H1 (cell line): ENCODE measurements at regions not wholly inside any gene's neighbourhood (a gene's known extent, or its start where the extent isn't known, plus 50 kb on each side); places are given as distances from the start of the nearest gene placed in this dataset.

Experiments
- CBX5 ChIP-seq: fragments of 300-800, 300-1000 bp; sonication (generic); IDR thresholded peaks from 2 replicates; pipeline ENCODE4 v1.7.1; 2016; ENCODE audit warnings: antibody characterized with exemption, low read length, low read depth
- CHD1 ChIP-seq: IDR thresholded peaks from 2 replicates; pipeline ENCODE4 v1.6.1; 2012; ENCODE audit warnings: low read depth, low read length, improper control_type of control experiment
- CTCF ChIP-seq, 3 experiments: IDR thresholded peaks; 1 replicate in 2 of 3; 2 replicates in 1 of 3; pipeline versions ENCODE4 v1.5.1 to v1.6.1; 2011; ENCODE audit warnings: low read length in 3 of 3, mild to moderate bottlenecking in 3 of 3, inconsistent platforms in 2 of 3, low read depth in 1 of 3, moderate library complexity in 1 of 3; ENCODE audit not compliant: insufficient read depth in 1 of 3; ENCODE audit errors: control extremely low read depth in 1 of 3
- EP300 ChIP-seq, 2 experiments: IDR thresholded peaks; 1 replicate in 1 of 2; 2 replicates in 1 of 2; pipeline ENCODE4 v1.6.1; 2011 to 2012; ENCODE audit warnings: low read depth in 2 of 2, low read length in 2 of 2, mild to moderate bottlenecking in 2 of 2, borderline replicate concordance in 1 of 2, inconsistent platforms in 1 of 2, moderate library complexity in 1 of 2
- EZH2 ChIP-seq: fragments of 200-600 bp; sonication (generic); IDR thresholded peaks from 2 replicates; pipeline ENCODE4 v1.7.1; 2012; ENCODE audit warnings: low read depth, mild to moderate bottlenecking, moderate library complexity, low read length, inconsistent platforms; ENCODE audit not compliant: severe bottlenecking
- GABPA ChIP-seq: IDR thresholded peaks from 2 replicates; pipeline ENCODE4 v1.6.1; 2011; ENCODE audit warnings: mild to moderate bottlenecking, low read length, moderate library complexity, borderline replicate concordance; ENCODE audit not compliant: insufficient read depth
- JUND ChIP-seq: IDR thresholded peaks from 2 replicates; pipeline ENCODE4 v1.6.1; 2011; ENCODE audit warnings: mild to moderate bottlenecking, improper control_type of control experiment, low read length
- KDM1A ChIP-seq: fragments of 200-600, 300-600 bp; sonication (generic); IDR thresholded peaks from 2 replicates; pipeline ENCODE4 v1.7.1; 2016; ENCODE audit warnings: mild to moderate bottlenecking, low read length, borderline replicate concordance
- NANOG ChIP-seq: IDR thresholded peaks from 2 replicates; pipeline ENCODE4 v1.6.1; 2011; ENCODE audit warnings: low read length, low read depth, mild to moderate bottlenecking, inconsistent platforms; ENCODE audit not compliant: insufficient read depth, poor library complexity, severe bottlenecking
- POLR2A ChIP-seq, 2 experiments: IDR thresholded peaks; 1 replicate in 1 of 2; 2 replicates in 1 of 2; pipeline ENCODE4 v1.6.1; 2011; ENCODE audit warnings: low read depth in 2 of 2, low read length in 2 of 2, mild to moderate bottlenecking in 2 of 2; ENCODE audit errors: control extremely low read depth in 1 of 2
- POLR2AphosphoS5 ChIP-seq: IDR thresholded peaks from 2 replicates; pipeline ENCODE4 v1.6.1; 2011; ENCODE audit warnings: low read depth, low read length
- RFX5 ChIP-seq: IDR thresholded peaks from 2 replicates; pipeline ENCODE4 v1.6.1; 2011; ENCODE audit warnings: low read depth, low read length, improper control_type of control experiment, borderline replicate concordance
- SRF ChIP-seq: IDR thresholded peaks from 2 replicates; pipeline ENCODE4 v1.6.1; 2011; ENCODE audit warnings: mild to moderate bottlenecking, low read depth, low read length, moderate library complexity
- YY1 ChIP-seq: IDR thresholded peaks from 2 replicates; pipeline ENCODE4 v1.6.1; 2011; ENCODE audit warnings: low read depth, mild to moderate bottlenecking, low read length

DNA sequence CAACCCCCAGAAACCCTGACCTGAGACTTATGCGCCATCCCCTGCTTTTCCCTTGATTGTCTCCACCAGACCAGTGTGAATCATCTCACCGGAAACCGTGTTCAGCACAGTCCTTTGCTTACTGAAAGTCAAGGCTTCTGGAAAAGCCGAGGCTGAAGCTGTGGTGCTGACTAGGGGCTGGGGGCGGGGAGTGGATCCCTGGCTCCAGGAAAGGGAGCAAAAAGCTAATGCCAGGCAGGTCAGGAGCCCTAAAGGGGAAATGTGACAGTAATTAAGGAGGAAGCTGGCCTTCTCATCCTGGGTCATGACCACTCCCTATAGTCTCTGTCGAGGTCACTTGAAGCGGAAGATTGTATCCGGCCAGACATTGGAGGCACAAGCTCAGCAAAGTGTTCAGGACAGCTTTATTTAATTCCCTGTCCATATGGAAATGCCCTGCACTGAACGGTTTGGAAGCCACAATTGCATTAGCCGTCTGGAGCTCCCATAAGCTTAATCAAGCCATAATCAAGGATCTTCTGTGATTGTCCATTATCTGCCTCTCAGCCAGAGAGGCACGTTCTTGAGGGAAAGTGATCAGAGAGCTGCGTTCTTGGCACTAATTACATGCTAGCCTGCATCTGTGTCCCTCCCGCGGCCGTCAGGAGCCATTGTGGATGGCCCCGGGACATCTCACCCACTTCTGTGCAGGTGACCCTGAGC, 403.6 kb downstream of the RRAGC start:
- TF ChIP-seq NANOG (no peak), POLR2A (IDR thresholded peaks at IDR 0.05; ENCODE audit: control extremely low read depth in 1 of 2, low read depth in 2 of 2, low read length in 2 of 2) (no peak), GABPA (no peak), POLR2AphosphoS5 (no peak), CBX5 (no peak), CTCF (IDR thresholded peaks at IDR 0.05; ENCODE audit: control extremely low read depth in 1 of 3, insufficient read depth in 1 of 3, low read depth in 1 of 3, low read length in 3 of 3) (no peak), CHD1 (no peak), RFX5 (no peak), JUND (no peak), KDM1A (no peak), EP300 (IDR thresholded peaks at IDR 0.05; ENCODE audit: borderline replicate concordance in 1 of 2, low read depth in 2 of 2, low read length in 2 of 2) (no peak), SRF (no peak), YY1 (no peak), EZH2 (no peak)
